ENCODE measurements at regions not wholly inside any gene's neighbourhood (a gene's known extent, or its start where the extent isn't known, plus 50 kb on each side); places are given as distances from the start of the nearest gene placed in this dataset.

GRCh38 chr6:168817558-168818159 is 376.7 kb downstream of the SMOC2 start:
- Histone ChIP-seq H3K4me3 (no peak overlapping the region), H3K9me3 (peaks cover 0 to 16% (median 11%) of the 10 kb centered on the region in 4 donors), H3K27me3 (no peaks in the 10 kb centered on the region), H3K36me3 (no peaks in the 10 kb centered on the region), H3K27ac (no peak overlapping the region), H3K4me1 (peaks cover 0 to 7% (median 0%) of the 10 kb centered on the region in 4 donors)
- no peak for DNase-seq
- 23 to 62% (median 50%) methylated on average over 1 of the region's 1 CpG for WGBS, 5 donors
- intact Hi-C loops (cut with DNase I; ENCODE audit: low total_unique reads): no loop called here
- TF ChIP-seq EP300 (IDR thresholded peaks at IDR 0.05): no peak
- TF ChIP-seq CTCF (IDR thresholded peaks at IDR 0.05): no peak
- no peak for TF ChIP-seq POLR2A (IDR thresholded peaks at IDR 0.05)
- no peak for TF ChIP-seq POLR2AphosphoS5 (IDR thresholded peaks at IDR 0.05)

GRCh38 chr6:168815229-168815628 is 374.2 kb downstream of the SMOC2 start:
- H3K27me3 ChIP-seq: no peaks in the 10 kb centered on the region
- DNase-seq: no peak
- H3K36me3 ChIP-seq: no peaks in the 10 kb centered on the region
- TF ChIP-seq POLR2A (IDR thresholded peaks at IDR 0.05) (no peak), CTCF (IDR thresholded peaks at IDR 0.05) (no peak), POLR2AphosphoS5 (IDR thresholded peaks at IDR 0.05) (no peak), EP300 (IDR thresholded peaks at IDR 0.05) (no peak)
- intact Hi-C loops (cut with DNase I; ENCODE audit: low total_unique reads): no loop called here
- no peak overlapping the region for H3K4me3 ChIP-seq
- no peaks in the 10 kb centered on the region for H3K4me1 ChIP-seq
- no peak overlapping the region for H3K27ac ChIP-seq
- WGBS, 5 donors: 54 to 60% (median 56%) methylated on average over 5 of the region's 5 CpGs
- H3K9me3 ChIP-seq: peaks cover 0 to 16% (median 11%) of the 10 kb centered on the region in 4 donors

GRCh38 chr6:168808232-168808631 is 367.2 kb downstream of the SMOC2 start:
- peaks cover 0 to 2% (median 0%) of the 10 kb centered on the region in 3 donors for H3K27me3 ChIP-seq
- intact Hi-C loops (cut with DNase I; ENCODE audit: low total_unique reads): no loop called here
- TF ChIP-seq POLR2AphosphoS5 (IDR thresholded peaks at IDR 0.05): no peak
- TF ChIP-seq CTCF (IDR thresholded peaks at IDR 0.05): no peak
- TF ChIP-seq EP300 (IDR thresholded peaks at IDR 0.05): no peak
- TF ChIP-seq POLR2A (IDR thresholded peaks at IDR 0.05): no peak
- H3K27ac ChIP-seq: no peak overlapping the region
- H3K4me3 ChIP-seq: no peak overlapping the region
- H3K4me1 ChIP-seq: peaks cover 0 to 4% (median 0%) of the 10 kb centered on the region in 4 donors
- H3K36me3 ChIP-seq: no peaks in the 10 kb centered on the region
- no peak for DNase-seq
- H3K9me3 ChIP-seq: no peaks in the 10 kb centered on the region
- 59 to 61% (median 60%) methylated on average over 6 of the region's 6 CpGs for WGBS, 5 donors

GRCh38 chr6:168804331-168804730 is 363.3 kb downstream of the SMOC2 start:
- intact Hi-C loops (cut with DNase I; ENCODE audit: low total_unique reads): no loop called here

More at GRCh38 chr6:168804331-168804730, 363.3 kb downstream of the SMOC2 start:
- Histone ChIP-seq H3K4me3 (no peak overlapping the region), H3K27ac (no peak overlapping the region), H3K36me3 (no peaks in the 10 kb centered on the region), H3K27me3 (peaks cover 0 to 5% (median 0%) of the 10 kb centered on the region in 3 donors), H3K9me3 (no peaks in the 10 kb centered on the region), H3K4me1 (peaks cover 0 to 4% (median 0%) of the 10 kb centered on the region in 4 donors)
- WGBS, 5 donors: 44 to 60% (median 52%) methylated on average over 2 of the region's 2 CpGs
- TF ChIP-seq CTCF (IDR thresholded peaks at IDR 0.05): no peak
- TF ChIP-seq POLR2A (IDR thresholded peaks at IDR 0.05): no peak
- no peak for TF ChIP-seq EP300 (IDR thresholded peaks at IDR 0.05)
- TF ChIP-seq POLR2AphosphoS5 (IDR thresholded peaks at IDR 0.05): no peak
- no peak for DNase-seq

Data from stomach (tissue), 8 donors.